Upper lobe of left lung (tissue), 4 donors: ENCODE measurements at regions not wholly inside any gene's neighbourhood (a gene's known extent, or its start where the extent isn't known, plus 50 kb on each side); places are given as distances from the start of the nearest gene placed in this dataset.

Experiments used
- POLR2A ChIP-seq, 4 donors: fragments of 450-650 bp; IDR thresholded peaks; one replicate each; pipeline ENCODE4 v1.5.1; 2016 to 2017; ENCODE audit warnings: antibody characterized with exemption in 4 of 4, mild to moderate bottlenecking in 2 of 4
- POLR2AphosphoS5 ChIP-seq, 2 donors: sonication (generic); formaldehyde crosslinking; IDR thresholded peaks; one replicate each; pipeline ENCODE4 v1.5.1; 2017; ENCODE audit warnings: antibody characterized with exemption in 2 of 2
- TF ChIP-seq, protein P1 (sequence below), 6 experiments: fragments of 450-650 bp in 4 of 6; fragments of 200-600 bp in 2 of 6; sonication (generic) in 2 of 6; IDR thresholded peaks; one replicate each; pipeline ENCODE4 v1.5.1; 2016 to 2019; ENCODE audit warnings: antibody characterized with exemption in 6 of 6

DNA sequence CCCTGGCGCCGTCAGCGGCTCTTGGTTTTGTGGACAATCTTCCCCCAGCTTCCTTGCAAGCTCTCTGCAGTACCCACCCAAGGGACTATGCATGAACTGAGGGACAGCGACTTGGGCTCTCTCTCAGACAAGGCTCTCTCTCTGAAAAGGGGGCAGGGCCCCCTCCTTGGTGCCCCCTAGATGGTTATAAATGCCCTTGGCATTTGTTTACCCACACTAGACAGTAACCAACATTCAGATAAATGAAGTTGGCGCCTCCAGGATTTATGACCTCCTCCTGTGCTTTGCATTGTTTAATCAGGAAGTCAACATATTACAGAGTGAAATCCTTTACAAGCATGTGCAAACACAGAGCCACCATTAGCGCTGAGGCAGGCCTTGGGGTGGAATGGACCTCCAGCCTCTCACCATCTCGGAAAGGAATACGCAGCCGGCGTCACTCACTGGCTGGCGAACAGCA, 547.4 kb upstream of the ID2 start:
- TF ChIP-seq, protein P1, sequence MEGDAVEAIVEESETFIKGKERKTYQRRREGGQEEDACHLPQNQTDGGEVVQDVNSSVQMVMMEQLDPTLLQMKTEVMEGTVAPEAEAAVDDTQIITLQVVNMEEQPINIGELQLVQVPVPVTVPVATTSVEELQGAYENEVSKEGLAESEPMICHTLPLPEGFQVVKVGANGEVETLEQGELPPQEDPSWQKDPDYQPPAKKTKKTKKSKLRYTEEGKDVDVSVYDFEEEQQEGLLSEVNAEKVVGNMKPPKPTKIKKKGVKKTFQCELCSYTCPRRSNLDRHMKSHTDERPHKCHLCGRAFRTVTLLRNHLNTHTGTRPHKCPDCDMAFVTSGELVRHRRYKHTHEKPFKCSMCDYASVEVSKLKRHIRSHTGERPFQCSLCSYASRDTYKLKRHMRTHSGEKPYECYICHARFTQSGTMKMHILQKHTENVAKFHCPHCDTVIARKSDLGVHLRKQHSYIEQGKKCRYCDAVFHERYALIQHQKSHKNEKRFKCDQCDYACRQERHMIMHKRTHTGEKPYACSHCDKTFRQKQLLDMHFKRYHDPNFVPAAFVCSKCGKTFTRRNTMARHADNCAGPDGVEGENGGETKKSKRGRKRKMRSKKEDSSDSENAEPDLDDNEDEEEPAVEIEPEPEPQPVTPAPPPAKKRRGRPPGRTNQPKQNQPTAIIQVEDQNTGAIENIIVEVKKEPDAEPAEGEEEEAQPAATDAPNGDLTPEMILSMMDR (IDR thresholded peaks at IDR 0.05): no peak
- no peak for TF ChIP-seq POLR2A (IDR thresholded peaks at IDR 0.05)
- TF ChIP-seq POLR2AphosphoS5 (IDR thresholded peaks at IDR 0.05): peak in 1 of 2 donors; percentile 19
